ENCODE measurements at regions not wholly inside any gene's neighbourhood (a gene's known extent, or its start where the extent isn't known, plus 50 kb on each side); places are given as distances from the start of the nearest gene placed in this dataset.
"Not testable (repeated sequence)": the region's sequence is repeated elsewhere in the genome, so short reads cannot be mapped to it uniquely, and the experiment has no call there.

GRCh38 chrX:90780286-90780789, 654.3 kb upstream of the PABPC5 start:
- 67 to 89% (median 85%) methylated on average over 1 of the region's 1 CpG for WGBS, 3 donors
- not testable (repeated sequence) for H3K36me3 ChIP-seq (ENCODE audit: control insufficient read depth in 3 of 3, insufficient read depth in 2 of 3, low read depth in 1 of 3, low read length in 3 of 3); H3K27ac ChIP-seq (ENCODE audit: low read depth in 1 of 3, low read length in 2 of 3); H3K4me1 ChIP-seq (ENCODE audit: control insufficient read depth in 3 of 3, insufficient read depth in 2 of 3, low read depth in 1 of 3, low read length in 2 of 3); H3K27me3 ChIP-seq (ENCODE audit: control insufficient read depth in 3 of 3, insufficient read depth in 3 of 3, low read length in 3 of 3); H3K9me3 ChIP-seq (ENCODE audit: control insufficient read depth in 2 of 2, insufficient read depth in 1 of 2, low read depth in 1 of 2, low read length in 1 of 2); H3K4me3 ChIP-seq (ENCODE audit: low read depth in 1 of 3, low read length in 3 of 3); DNase-seq
- peak; percentile 65 for FAIRE-seq

All from small intestine (tissue), 7 donors.